Body of pancreas (tissue), 4 donors: ENCODE measurements at regions not wholly inside any gene's neighbourhood (a gene's known extent, or its start where the extent isn't known, plus 50 kb on each side); places are given as distances from the start of the nearest gene placed in this dataset. TPM values are rescaled to one million over a fixed set of nuclear protein-coding genes. Genes with fewer than 3 reads are reported as not detected.

Experiments
- ATAC-seq: fragments of 150-250 bp; one replicate; pipeline ENCODE4 v1.9.1; 2016
- DNase-seq, 4 donors: peaks; one replicate each; pipeline ENCODE4 v3.0.0-alpha.2; 2019
- H3K27ac ChIP-seq, 4 donors: fragments of 200-600 bp; sonication (generic); 1 replicate in 3 of 4; 2 replicates in 1 of 4; pipeline versions ENCODE4 v1.5.1 to v1.6.1; 2016 to 2019; ENCODE audit warnings: mild to moderate bottlenecking in 1 of 4, mixed read lengths in 1 of 4, moderate library complexity in 1 of 4
- H3K27me3 ChIP-seq, 2 donors: fragments of 200-600 bp; sonication (generic); one replicate each; pipeline ENCODE4 v1.6.0; 2016; ENCODE audit warnings: mild to moderate bottlenecking in 1 of 2
- H3K36me3 ChIP-seq, 2 donors: fragments of 200-600 bp; sonication (generic); replicated peaks in 1 of 2; 2 replicates each; pipeline ENCODE4 v1.5.1; 2016; ENCODE audit warnings: low read depth in 2 of 2; ENCODE audit not compliant: insufficient read depth in 1 of 2
- H3K4me1 ChIP-seq: fragments of 200-600 bp; sonication (generic); one replicate; pipeline ENCODE4 v1.6.0; 2016
- H3K4me3 ChIP-seq, 2 donors: fragments of 200-600 bp; sonication (generic); 1 replicate in 1 of 2; 2 replicates in 1 of 2; pipeline ENCODE4 v1.5.1; 2016 to 2019
- H3K9me3 ChIP-seq, 3 donors: fragments of 200-600 bp; sonication (generic); 1 replicate in 2 of 3; 2 replicates in 1 of 3; pipeline ENCODE4 v1.5.1; 2016
- POLR2A ChIP-seq, 3 donors: fragments of 450-650 bp; IDR thresholded peaks; one replicate each; pipeline ENCODE4 v1.6.1; 2016; ENCODE audit warnings: antibody characterized with exemption in 3 of 3, mild to moderate bottlenecking in 2 of 3
- WGBS, 2 donors: methylation state at CpG; one replicate each; pipeline ENCODE4 v1.1.5; 2017; 5-methylcytosine and 5-hydroxymethylcytosine counted together
- intact Hi-C: fragments of 100-400 bp; cut with DNase I; formaldehyde crosslinking; loops from one replicate; pipeline ENCODE4 v1.15.1; 2023
- small RNA-seq: library from RNA; depleted of rRNA; stranded (forward); fragments of <200 nt; gene quantifications from one replicate; pipeline ENCODE3, GENCODE V24; 2016
- TF ChIP-seq, protein P1 (sequence below), 7 experiments: fragments of 450-650 bp in 4 of 7; fragments of 200-600 bp in 3 of 7; sonication (generic) in 3 of 7; IDR thresholded peaks; one replicate each; pipeline ENCODE4 v1.5.1; 2016 to 2019; ENCODE audit warnings: antibody characterized with exemption in 7 of 7

DNA sequence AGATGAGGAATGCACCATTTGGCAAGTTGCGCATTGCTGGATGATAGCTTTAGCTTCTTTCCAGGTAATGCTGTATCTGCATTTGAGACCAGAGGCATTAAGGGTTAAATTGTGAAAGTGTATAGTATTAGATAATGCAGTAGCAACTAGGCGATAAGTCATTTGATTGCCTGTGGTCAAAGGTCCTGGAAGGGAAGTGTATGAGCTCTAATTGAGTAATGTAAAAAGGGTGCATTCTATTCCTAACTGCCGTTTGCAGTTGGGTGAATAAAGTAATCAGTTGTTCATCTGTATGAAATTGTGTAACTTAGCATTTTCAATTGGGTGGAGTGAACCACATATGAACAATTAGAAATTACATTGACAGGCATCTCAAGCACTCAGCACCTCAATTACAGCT lies 54.5 kb upstream of the WDR1 start:
- Histone ChIP-seq H3K36me3 (no peaks in the 10 kb centered on the region), H3K27me3 (no peaks in the 10 kb centered on the region), H3K4me1 (peaks cover 17% of the 10 kb centered on the region), H3K9me3 (no peaks in the 10 kb centered on the region), H3K27ac (no peak overlapping the region), H3K4me3 (no peak overlapping the region)
- WGBS, 2 donors = 41 to 54% methylated on average over 3 of the region's 3 CpGs
- intact Hi-C loops = no loop called here
- no peak for DNase-seq
- TF ChIP-seq, protein P1, sequence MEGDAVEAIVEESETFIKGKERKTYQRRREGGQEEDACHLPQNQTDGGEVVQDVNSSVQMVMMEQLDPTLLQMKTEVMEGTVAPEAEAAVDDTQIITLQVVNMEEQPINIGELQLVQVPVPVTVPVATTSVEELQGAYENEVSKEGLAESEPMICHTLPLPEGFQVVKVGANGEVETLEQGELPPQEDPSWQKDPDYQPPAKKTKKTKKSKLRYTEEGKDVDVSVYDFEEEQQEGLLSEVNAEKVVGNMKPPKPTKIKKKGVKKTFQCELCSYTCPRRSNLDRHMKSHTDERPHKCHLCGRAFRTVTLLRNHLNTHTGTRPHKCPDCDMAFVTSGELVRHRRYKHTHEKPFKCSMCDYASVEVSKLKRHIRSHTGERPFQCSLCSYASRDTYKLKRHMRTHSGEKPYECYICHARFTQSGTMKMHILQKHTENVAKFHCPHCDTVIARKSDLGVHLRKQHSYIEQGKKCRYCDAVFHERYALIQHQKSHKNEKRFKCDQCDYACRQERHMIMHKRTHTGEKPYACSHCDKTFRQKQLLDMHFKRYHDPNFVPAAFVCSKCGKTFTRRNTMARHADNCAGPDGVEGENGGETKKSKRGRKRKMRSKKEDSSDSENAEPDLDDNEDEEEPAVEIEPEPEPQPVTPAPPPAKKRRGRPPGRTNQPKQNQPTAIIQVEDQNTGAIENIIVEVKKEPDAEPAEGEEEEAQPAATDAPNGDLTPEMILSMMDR (IDR thresholded peaks at IDR 0.05) = no peak
- TF ChIP-seq POLR2A (IDR thresholded peaks at IDR 0.05) = no peak
- ATAC-seq = no peak

DNA sequence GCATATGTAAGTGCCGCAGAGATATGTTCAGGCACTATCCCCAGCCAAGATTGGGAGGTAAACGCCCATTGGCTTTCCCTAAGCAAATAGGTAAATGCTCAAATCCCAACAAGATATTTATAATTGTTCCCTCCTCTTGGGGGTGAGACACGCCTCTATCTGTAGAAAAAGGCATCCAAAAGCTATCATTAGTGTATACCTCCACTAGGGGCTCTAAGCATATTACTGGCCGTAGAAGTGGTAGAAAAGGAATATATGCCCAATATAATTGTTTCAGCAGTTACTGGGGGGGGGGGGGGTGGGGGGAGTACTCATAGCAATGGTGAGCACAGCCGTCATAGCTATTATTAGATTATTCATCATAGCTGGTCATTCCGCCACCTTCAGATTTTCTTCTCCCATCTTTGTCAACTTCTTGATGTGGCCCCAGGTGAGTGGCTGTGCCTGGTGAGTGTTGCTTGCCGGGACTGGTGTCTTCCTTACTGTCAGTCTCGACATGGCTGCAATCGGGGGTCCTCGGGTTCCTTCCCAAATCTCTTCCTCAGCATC lies 53.3 kb upstream of the WDR1 start:
- H3K27me3 ChIP-seq = no peaks in the 10 kb centered on the region
- H3K36me3 ChIP-seq = no peaks in the 10 kb centered on the region
- DNase-seq (no peak), ATAC-seq (no peak)
- intact Hi-C loops = no loop called here
- H3K9me3 ChIP-seq = no peaks in the 10 kb centered on the region
- no peak overlapping the region for H3K4me3 ChIP-seq
- TF ChIP-seq, protein P1 (IDR thresholded peaks at IDR 0.05) = no peak
- TF ChIP-seq POLR2A (IDR thresholded peaks at IDR 0.05) = no peak
- WGBS, 2 donors = 81 to 89% methylated on average over 10 of the region's 10 CpGs
- H3K4me1 ChIP-seq = peaks cover 16% of the 10 kb centered on the region
- no peak overlapping the region for H3K27ac ChIP-seq

- WGBS, 2 donors = 53 to 61% methylated on average over 3 of the region's 3 CpGs
- TF ChIP-seq POLR2A (IDR thresholded peaks at IDR 0.05) = no peak
- TF ChIP-seq, protein P1 (IDR thresholded peaks at IDR 0.05) = no peak
- DNase-seq (no peak), ATAC-seq (no peak)
- Histone ChIP-seq H3K4me3 (no peak overlapping the region), H3K27me3 (no peaks in the 10 kb centered on the region), H3K9me3 (no peaks in the 10 kb centered on the region), H3K27ac (no peak overlapping the region), H3K4me1 (peaks cover 8% of the 10 kb centered on the region), H3K36me3 (no peaks in the 10 kb centered on the region)
- intact Hi-C loops = no loop called here
Measured at GRCh38 chr4:10168151-10168550, 51.6 kb upstream of the WDR1 start.

DNA sequence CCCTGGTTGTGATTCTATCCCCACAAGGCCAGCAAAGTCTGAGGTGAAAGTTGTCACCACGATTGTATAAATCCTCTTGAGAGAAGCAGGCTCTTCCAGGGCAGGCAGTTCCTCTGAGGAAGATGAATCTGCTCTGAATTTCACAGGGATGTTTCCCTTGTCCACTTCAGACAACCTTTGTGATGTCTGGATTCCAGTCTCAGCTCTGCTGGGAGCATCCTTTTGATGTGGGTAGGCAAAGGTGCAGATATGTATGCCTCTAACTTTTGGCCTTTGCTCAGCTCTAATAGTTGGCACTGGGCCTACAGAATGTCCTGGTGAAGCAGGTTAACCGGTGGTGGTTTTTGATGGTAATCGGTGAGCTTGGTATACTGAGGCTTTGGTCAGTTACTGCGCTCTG lies 50.6 kb upstream of the WDR1 start:
- no peak for TF ChIP-seq POLR2A (IDR thresholded peaks at IDR 0.05)
- TF ChIP-seq, protein P1 (IDR thresholded peaks at IDR 0.05) = no peak
- Histone ChIP-seq H3K27ac (no peak overlapping the region), H3K4me1 (peaks cover 17% of the 10 kb centered on the region), H3K4me3 (no peak overlapping the region), H3K36me3 (no peaks in the 10 kb centered on the region), H3K27me3 (no peaks in the 10 kb centered on the region), H3K9me3 (no peaks in the 10 kb centered on the region)
- intact Hi-C loops = no loop called here
- 61 to 67% methylated on average over 4 of the region's 4 CpGs for WGBS, 2 donors
- DNase-seq = no peak
- ATAC-seq = no peak

Small RNAs in the stretch of these regions (small RNA-seq; reads per million reads assigned to genes)
- not detected for gene AC006499.8
